ENCODE measurements at regions not wholly inside any gene's neighbourhood (a gene's known extent, or its start where the extent isn't known, plus 50 kb on each side); places are given as distances from the start of the nearest gene placed in this dataset.

DNA sequence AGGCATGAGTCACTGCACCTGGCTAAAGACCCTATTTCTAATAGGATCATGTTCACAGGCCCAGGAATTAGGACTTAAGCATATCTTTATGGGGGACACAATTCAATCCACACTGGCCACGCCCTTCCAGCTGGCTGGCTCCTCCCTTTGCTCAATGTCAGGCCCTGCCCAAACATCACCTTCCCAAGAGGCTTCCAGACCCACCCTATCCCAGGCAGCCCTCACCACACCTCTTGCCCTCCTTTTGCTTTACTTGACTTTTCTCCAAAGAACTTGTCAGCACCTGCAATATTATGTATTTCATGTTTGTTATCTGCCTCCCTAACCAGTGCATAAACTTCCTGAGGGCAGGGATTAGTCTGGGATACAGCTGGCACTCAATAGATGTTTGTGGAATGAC lies 109.6 kb upstream of the CDH5 start:
- H3K4me3 ChIP-seq (ENCODE audit: low read length): no peak overlapping the region
- H3K9me2 ChIP-seq (replicated peaks; ENCODE audit: control insufficient read depth, low read length): no peaks in the 10 kb centered on the region
- TF ChIP-seq, protein P1, sequence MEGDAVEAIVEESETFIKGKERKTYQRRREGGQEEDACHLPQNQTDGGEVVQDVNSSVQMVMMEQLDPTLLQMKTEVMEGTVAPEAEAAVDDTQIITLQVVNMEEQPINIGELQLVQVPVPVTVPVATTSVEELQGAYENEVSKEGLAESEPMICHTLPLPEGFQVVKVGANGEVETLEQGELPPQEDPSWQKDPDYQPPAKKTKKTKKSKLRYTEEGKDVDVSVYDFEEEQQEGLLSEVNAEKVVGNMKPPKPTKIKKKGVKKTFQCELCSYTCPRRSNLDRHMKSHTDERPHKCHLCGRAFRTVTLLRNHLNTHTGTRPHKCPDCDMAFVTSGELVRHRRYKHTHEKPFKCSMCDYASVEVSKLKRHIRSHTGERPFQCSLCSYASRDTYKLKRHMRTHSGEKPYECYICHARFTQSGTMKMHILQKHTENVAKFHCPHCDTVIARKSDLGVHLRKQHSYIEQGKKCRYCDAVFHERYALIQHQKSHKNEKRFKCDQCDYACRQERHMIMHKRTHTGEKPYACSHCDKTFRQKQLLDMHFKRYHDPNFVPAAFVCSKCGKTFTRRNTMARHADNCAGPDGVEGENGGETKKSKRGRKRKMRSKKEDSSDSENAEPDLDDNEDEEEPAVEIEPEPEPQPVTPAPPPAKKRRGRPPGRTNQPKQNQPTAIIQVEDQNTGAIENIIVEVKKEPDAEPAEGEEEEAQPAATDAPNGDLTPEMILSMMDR (IDR thresholded peaks at IDR 0.05; ENCODE audit: low read depth, low read length, poor library complexity, severe bottlenecking): no peak
- TF ChIP-seq EZH2phosphoT487 (IDR thresholded peaks at IDR 0.05; ENCODE audit: borderline replicate concordance, low read length): no peak
- H3K27me3 ChIP-seq (ENCODE audit: control insufficient read depth, low read length): peaks cover 5% of the 10 kb centered on the region; the same call in 1 of the 2 replicates
- H4K20me1 ChIP-seq (ENCODE audit: control insufficient read depth, insufficient read depth, low read depth, low read length): no peaks in the 10 kb centered on the region
- no peaks in the 10 kb centered on the region for H3F3A ChIP-seq (ENCODE audit: control insufficient read depth, insufficient read depth)
- no peaks in the 10 kb centered on the region for H3K36me3 ChIP-seq (ENCODE audit: control insufficient read depth, low read length)
- no peak overlapping the region for H3K27ac ChIP-seq (ENCODE audit: low read depth, low read length)
- no peak overlapping the region for H3K4me2 ChIP-seq (ENCODE audit: low read length)
- H3K9me3 ChIP-seq (ENCODE audit: control insufficient read depth, insufficient read depth, low read length): no peaks in the 10 kb centered on the region
- no peaks in the 10 kb centered on the region for H3K4me1 ChIP-seq (ENCODE audit: control insufficient read depth, low read length)
- no peaks in the 10 kb centered on the region for H3K79me2 ChIP-seq (ENCODE audit: control insufficient read depth, low read length)

DNA sequence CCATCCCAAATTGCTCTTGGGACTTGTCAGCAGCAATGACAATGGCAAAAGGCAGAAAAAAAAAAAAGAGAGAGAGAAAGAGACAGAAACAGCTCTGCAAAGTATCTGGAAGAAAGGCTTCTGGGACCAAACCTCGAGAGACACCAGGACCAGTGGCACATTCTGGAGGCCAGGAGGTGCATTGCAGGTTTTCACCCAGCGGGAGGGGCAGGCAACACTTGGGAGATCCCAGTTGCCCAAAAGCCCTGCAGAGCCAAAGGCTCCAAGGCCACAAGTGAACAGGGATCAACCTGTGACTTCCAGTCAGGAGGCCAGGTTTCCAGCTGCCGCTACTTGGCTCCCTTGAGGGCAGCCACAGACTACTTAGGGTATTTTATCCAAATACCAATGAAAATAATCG lies 110.8 kb upstream of the CDH5 start:
- Histone ChIP-seq H3K79me2 (ENCODE audit: control insufficient read depth, low read length) (no peaks in the 10 kb centered on the region), H3K4me2 (ENCODE audit: low read length) (no peak overlapping the region), H3F3A (ENCODE audit: control insufficient read depth, insufficient read depth) (no peaks in the 10 kb centered on the region), H3K4me3 (ENCODE audit: low read length) (no peak overlapping the region), H3K27me3 (ENCODE audit: control insufficient read depth, low read length) (peaks cover 5% of the 10 kb centered on the region; the same call in 1 of the 2 replicates), H3K36me3 (ENCODE audit: control insufficient read depth, low read length) (no peaks in the 10 kb centered on the region), H4K20me1 (ENCODE audit: control insufficient read depth, insufficient read depth, low read depth, low read length) (no peaks in the 10 kb centered on the region), H3K27ac (ENCODE audit: low read depth, low read length) (no peak overlapping the region), H3K4me1 (ENCODE audit: control insufficient read depth, low read length) (no peaks in the 10 kb centered on the region), H3K9me3 (ENCODE audit: control insufficient read depth, insufficient read depth, low read length) (no peaks in the 10 kb centered on the region), H3K9me2 (replicated peaks; ENCODE audit: control insufficient read depth, low read length) (no peaks in the 10 kb centered on the region)
- TF ChIP-seq EZH2phosphoT487 (IDR thresholded peaks at IDR 0.05; ENCODE audit: borderline replicate concordance, low read length): no peak
- TF ChIP-seq, protein P1 (IDR thresholded peaks at IDR 0.05; ENCODE audit: low read depth, low read length, poor library complexity, severe bottlenecking): no peak

- H3K4me1 ChIP-seq (ENCODE audit: control insufficient read depth, low read length): no peaks in the 10 kb centered on the region
- no peak for TF ChIP-seq EZH2phosphoT487 (IDR thresholded peaks at IDR 0.05; ENCODE audit: borderline replicate concordance, low read length)
- TF ChIP-seq, protein P1 (IDR thresholded peaks at IDR 0.05; ENCODE audit: low read depth, low read length, poor library complexity, severe bottlenecking): no peak
- peaks cover 5% of the 10 kb centered on the region; the same call in 1 of the 2 replicates for H3K27me3 ChIP-seq (ENCODE audit: control insufficient read depth, low read length)
- H3K4me2 ChIP-seq (ENCODE audit: low read length): no peak overlapping the region
- H3K9me2 ChIP-seq (replicated peaks; ENCODE audit: control insufficient read depth, low read length): no peaks in the 10 kb centered on the region
- H3K4me3 ChIP-seq (ENCODE audit: low read length): no peak overlapping the region
- H4K20me1 ChIP-seq (ENCODE audit: control insufficient read depth, insufficient read depth, low read depth, low read length): no peaks in the 10 kb centered on the region
- H3K36me3 ChIP-seq (ENCODE audit: control insufficient read depth, low read length): no peaks in the 10 kb centered on the region
- no peaks in the 10 kb centered on the region for H3K9me3 ChIP-seq (ENCODE audit: control insufficient read depth, insufficient read depth, low read length)
- H3F3A ChIP-seq (ENCODE audit: control insufficient read depth, insufficient read depth): no peaks in the 10 kb centered on the region
- no peaks in the 10 kb centered on the region for H3K79me2 ChIP-seq (ENCODE audit: control insufficient read depth, low read length)
- no peak overlapping the region for H3K27ac ChIP-seq (ENCODE audit: low read depth, low read length)
Observed at GRCh38 chr16:66254751-66255150, 111.7 kb upstream of the CDH5 start.

Data from DOHH2 (cell line).